Smooth muscle cell (in vitro differentiated cells): ENCODE measurements at regions not wholly inside any gene's neighbourhood (a gene's known extent, or its start where the extent isn't known, plus 50 kb on each side); places are given as distances from the start of the nearest gene placed in this dataset.

Source experiments
- DNase-seq: peaks from one replicate; lab custom pipeline; 2025; ENCODE audit not compliant: unreplicated experiment; lab: John Stamatoyannopoulos, UW
- H2AFZ ChIP-seq: fragments of 200-600 bp; sonication (generic); 2 replicates; pipeline ENCODE4 v1.6.0; 2016; ENCODE audit warnings: antibody characterized with exemption, low read depth, mild to moderate bottlenecking
- H3F3A ChIP-seq: fragments of 200-600 bp; sonication (generic); 2 replicates; pipeline ENCODE4 v1.6.0; 2017; ENCODE audit warnings: antibody characterized with exemption, low read depth
- H3K27ac ChIP-seq: fragments of 200-600 bp; sonication (generic); 2 replicates; pipeline ENCODE4 v1.5.1; 2016; ENCODE audit warnings: low read depth, mild to moderate bottlenecking
- H3K27me3 ChIP-seq: fragments of 200-600 bp; sonication (generic); 2 replicates; pipeline ENCODE4 v1.6.1; 2016; ENCODE audit warnings: low read depth, mild to moderate bottlenecking
- H3K36me3 ChIP-seq: fragments of 200-600 bp; sonication (generic); 2 replicates; pipeline ENCODE4 v1.5.1; 2016; ENCODE audit warnings: low read depth
- H3K4me1 ChIP-seq: fragments of 200-600 bp; sonication (generic); 2 replicates; pipeline ENCODE4 v1.5.1; 2016; ENCODE audit warnings: low read depth
- H3K4me2 ChIP-seq: fragments of 200-600 bp; sonication (generic); 2 replicates; pipeline ENCODE4 v1.6.0; 2016; ENCODE audit warnings: mild to moderate bottlenecking
- H3K4me3 ChIP-seq: fragments of 200-600 bp; sonication (generic); 2 replicates; pipeline ENCODE4 v1.5.1; 2016; ENCODE audit warnings: mild to moderate bottlenecking
- H3K79me2 ChIP-seq: fragments of 200-600 bp; sonication (generic); 2 replicates; pipeline ENCODE4 v1.6.0; 2016; ENCODE audit warnings: low read depth, mild to moderate bottlenecking
- H3K9ac ChIP-seq: fragments of 200-600 bp; sonication (generic); 2 replicates; pipeline ENCODE4 v1.6.0; 2016; ENCODE audit warnings: low read depth
- H3K9me3 ChIP-seq: fragments of 200-600 bp; sonication (generic); replicated peaks from 2 replicates; pipeline ENCODE4 v1.5.1; 2016; ENCODE audit warnings: low read depth
- H4K20me1 ChIP-seq: fragments of 200-600 bp; sonication (generic); 2 replicates; pipeline ENCODE4 v1.6.0; 2016; ENCODE audit warnings: low read depth
- CTCF ChIP-seq: fragments of 200-600 bp; sonication (generic); IDR thresholded peaks from 2 replicates; pipeline ENCODE4 v1.5.1; 2017; ENCODE audit warnings: borderline replicate concordance, mild to moderate bottlenecking, antibody characterized with exemption; ENCODE audit not compliant: insufficient read depth, poor library complexity, severe bottlenecking
- WGBS: methylation state at CpG from one replicate; pipeline ENCODE4 v1.1.7; 2016; ENCODE audit warnings: low lambda C conversion rate; 5-methylcytosine and 5-hydroxymethylcytosine counted together

- no peak for DNase-seq
- Histone ChIP-seq H3K4me3 (no peak overlapping the region), H3K4me2 (no peak overlapping the region), H2AFZ (no peak overlapping the region), H3K9ac (no peak overlapping the region), H4K20me1 (no peaks in the 10 kb centered on the region), H3K36me3 (no peaks in the 10 kb centered on the region), H3K79me2 (no peaks in the 10 kb centered on the region), H3F3A (no peaks in the 10 kb centered on the region), H3K9me3 (no peaks in the 10 kb centered on the region), H3K4me1 (no peaks in the 10 kb centered on the region), H3K27me3 (no peaks in the 10 kb centered on the region), H3K27ac (no peak overlapping the region)
- no peak for TF ChIP-seq CTCF
Observed at GRCh38 chr9:75504721-75505120, 385.8 kb upstream of the PCSK5 start.

DNA sequence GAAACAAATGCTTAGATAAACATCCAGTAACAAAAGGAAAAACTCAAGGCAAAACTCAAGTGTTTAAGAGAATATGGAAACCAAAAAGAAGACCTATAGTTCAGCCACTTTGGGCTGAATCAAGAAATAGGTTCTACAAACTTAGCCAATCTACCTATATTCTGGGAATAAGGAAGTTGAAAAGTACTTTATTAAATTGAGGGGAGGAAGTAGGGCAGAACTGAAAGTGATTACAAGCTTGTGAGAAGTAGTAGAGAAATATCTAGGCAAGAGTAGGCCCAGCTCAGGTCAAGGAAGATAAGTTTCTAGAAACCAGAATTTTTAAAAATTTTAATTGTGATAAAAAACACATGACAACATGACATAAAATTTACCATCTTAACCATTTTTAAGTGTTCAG is 384.8 kb upstream of the PCSK5 start:
- no peaks in the 10 kb centered on the region for H3K36me3 ChIP-seq
- H3K27me3 ChIP-seq: no peaks in the 10 kb centered on the region
- no peak overlapping the region for H3K4me3 ChIP-seq
- H3K9me3 ChIP-seq: no peaks in the 10 kb centered on the region
- no peak overlapping the region for H3K4me2 ChIP-seq
- no peak overlapping the region for H3K27ac ChIP-seq
- H3K4me1 ChIP-seq: no peaks in the 10 kb centered on the region
- no peaks in the 10 kb centered on the region for H3K79me2 ChIP-seq
- no peak for TF ChIP-seq CTCF
- no peaks in the 10 kb centered on the region for H4K20me1 ChIP-seq
- no peaks in the 10 kb centered on the region for H3F3A ChIP-seq
- H3K9ac ChIP-seq: no peak overlapping the region
- DNase-seq: no peak
- no peak overlapping the region for H2AFZ ChIP-seq

DNA sequence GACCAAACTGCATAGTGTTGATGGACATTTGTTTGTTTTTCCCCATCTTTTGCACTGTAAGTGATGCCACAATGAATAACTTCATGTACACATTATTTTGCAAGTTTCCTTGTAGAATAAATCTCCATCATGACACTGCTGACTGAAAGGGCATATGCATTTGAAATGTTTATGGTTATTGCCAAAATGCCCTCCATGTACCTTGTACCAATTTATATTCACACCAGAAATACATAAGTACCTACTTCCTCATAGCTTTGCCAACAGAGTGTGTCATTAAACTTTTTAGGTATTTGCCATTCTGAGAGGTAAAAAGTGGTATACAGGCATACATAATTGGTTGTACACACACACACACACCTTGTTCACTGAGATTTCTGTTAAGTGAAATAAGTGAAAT is 361.0 kb upstream of the PCSK5 start:
- Histone ChIP-seq H3K9ac (no peak overlapping the region), H3K4me3 (no peak overlapping the region), H3K27ac (no peak overlapping the region), H3F3A (no peaks in the 10 kb centered on the region), H3K4me1 (no peaks in the 10 kb centered on the region), H4K20me1 (no peaks in the 10 kb centered on the region), H3K4me2 (no peak overlapping the region), H3K36me3 (no peaks in the 10 kb centered on the region), H2AFZ (no peak overlapping the region), H3K9me3 (no peaks in the 10 kb centered on the region), H3K27me3 (peaks cover 4% of the 10 kb centered on the region), H3K79me2 (no peaks in the 10 kb centered on the region)
- TF ChIP-seq CTCF: no peak
- no peak for DNase-seq

DNA sequence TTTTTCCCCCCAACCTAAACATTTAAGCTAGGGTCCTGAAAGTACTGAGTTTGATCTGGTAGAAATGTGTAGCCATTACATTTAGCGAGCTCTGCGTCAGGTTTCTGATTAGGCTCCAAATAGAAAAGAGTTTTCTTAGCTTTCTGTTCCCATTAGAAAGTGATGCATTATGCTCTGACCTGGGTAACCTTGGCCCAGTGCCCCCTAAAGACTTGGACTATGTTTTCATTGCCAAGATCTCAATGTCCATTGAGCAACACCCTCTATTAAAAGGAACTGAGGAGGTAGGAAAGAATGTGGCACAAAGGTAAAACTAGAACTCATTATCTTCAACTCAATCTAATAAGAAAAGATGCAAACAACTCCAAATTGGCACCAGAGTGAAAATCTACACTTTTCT is 358.9 kb upstream of the PCSK5 start:
- Histone ChIP-seq H3K36me3 (no peaks in the 10 kb centered on the region), H3K27ac (no peak overlapping the region), H3K9ac (no peak overlapping the region)

More for the DNA sequence above, 358.9 kb upstream of the PCSK5 start:
- no peak for TF ChIP-seq CTCF
- H3K79me2 ChIP-seq: no peaks in the 10 kb centered on the region
- no peak overlapping the region for H3K4me3 ChIP-seq
- H3K4me2 ChIP-seq: no peak overlapping the region
- no peaks in the 10 kb centered on the region for H3K9me3 ChIP-seq
- no peak for DNase-seq
- no peak overlapping the region for H2AFZ ChIP-seq
- no peaks in the 10 kb centered on the region for H3K4me1 ChIP-seq
- H3K27me3 ChIP-seq: peaks cover 4% of the 10 kb centered on the region
- H3F3A ChIP-seq: no peaks in the 10 kb centered on the region
- no peaks in the 10 kb centered on the region for H4K20me1 ChIP-seq
- 92% methylated on average over 2 of the region's 2 CpGs for WGBS
